K562 (cell line): ENCODE measurements at regions not wholly inside any gene's neighbourhood (a gene's known extent, or its start where the extent isn't known, plus 50 kb on each side); places are given as distances from the start of the nearest gene placed in this dataset.

ENCODE experiments used
- MCM5 ChIP-seq: fragments of 450-650 bp; IDR thresholded peaks from 2 replicates; pipeline ENCODE4 v1.6.1; 2016; ENCODE audit warnings: low read depth
- ZKSCAN3 ChIP-seq: fragments of 250-450 bp; sonication (Bioruptor Pico); IDR thresholded peaks from 2 replicates; pipeline ENCODE4 v1.4.0; 2020
- ZNF696 ChIP-seq: fragments of 250-450 bp; sonication (Bioruptor Pico); conservative IDR thresholded peaks from 2 replicates; pipeline ENCODE4 v1.4.0; 2020; ENCODE audit warnings: mild to moderate bottlenecking, moderate library complexity
- TF ChIP-seq, protein P1 (sequence below), 2 experiments: fragments of 450-650 bp in 1 of 2; sonication (generic) in 1 of 2; formaldehyde crosslinking in 1 of 2; IDR thresholded peaks; 2 replicates each; pipeline versions ENCODE4 v1.7.1 to v1.9.0; 2016 to 2022; ENCODE audit warnings: inconsistent platforms in 1 of 2, mild to moderate bottlenecking in 1 of 2, missing genetic modification reagents in 1 of 2

DNA sequence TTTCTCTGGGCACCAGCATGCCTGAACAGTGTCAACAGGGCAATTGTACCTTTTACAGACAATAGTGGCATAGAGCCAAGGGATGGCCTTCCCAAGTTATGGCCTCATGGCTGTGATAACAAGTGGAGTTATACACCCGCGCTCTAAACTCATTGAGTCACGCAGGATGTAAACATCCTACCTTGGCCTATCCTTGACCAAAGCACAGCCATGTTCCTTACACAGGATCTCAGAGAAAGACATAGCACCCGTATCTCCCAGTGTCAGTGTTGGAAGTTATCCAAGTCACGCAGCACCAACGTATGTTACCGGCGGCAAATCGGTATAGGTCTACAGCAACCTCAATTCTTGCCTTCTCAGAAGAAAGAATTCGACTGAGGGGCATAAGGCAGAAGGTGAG is 1654.9 kb upstream of the LRRTM3 start (continued):
- TF ChIP-seq, protein P1, sequence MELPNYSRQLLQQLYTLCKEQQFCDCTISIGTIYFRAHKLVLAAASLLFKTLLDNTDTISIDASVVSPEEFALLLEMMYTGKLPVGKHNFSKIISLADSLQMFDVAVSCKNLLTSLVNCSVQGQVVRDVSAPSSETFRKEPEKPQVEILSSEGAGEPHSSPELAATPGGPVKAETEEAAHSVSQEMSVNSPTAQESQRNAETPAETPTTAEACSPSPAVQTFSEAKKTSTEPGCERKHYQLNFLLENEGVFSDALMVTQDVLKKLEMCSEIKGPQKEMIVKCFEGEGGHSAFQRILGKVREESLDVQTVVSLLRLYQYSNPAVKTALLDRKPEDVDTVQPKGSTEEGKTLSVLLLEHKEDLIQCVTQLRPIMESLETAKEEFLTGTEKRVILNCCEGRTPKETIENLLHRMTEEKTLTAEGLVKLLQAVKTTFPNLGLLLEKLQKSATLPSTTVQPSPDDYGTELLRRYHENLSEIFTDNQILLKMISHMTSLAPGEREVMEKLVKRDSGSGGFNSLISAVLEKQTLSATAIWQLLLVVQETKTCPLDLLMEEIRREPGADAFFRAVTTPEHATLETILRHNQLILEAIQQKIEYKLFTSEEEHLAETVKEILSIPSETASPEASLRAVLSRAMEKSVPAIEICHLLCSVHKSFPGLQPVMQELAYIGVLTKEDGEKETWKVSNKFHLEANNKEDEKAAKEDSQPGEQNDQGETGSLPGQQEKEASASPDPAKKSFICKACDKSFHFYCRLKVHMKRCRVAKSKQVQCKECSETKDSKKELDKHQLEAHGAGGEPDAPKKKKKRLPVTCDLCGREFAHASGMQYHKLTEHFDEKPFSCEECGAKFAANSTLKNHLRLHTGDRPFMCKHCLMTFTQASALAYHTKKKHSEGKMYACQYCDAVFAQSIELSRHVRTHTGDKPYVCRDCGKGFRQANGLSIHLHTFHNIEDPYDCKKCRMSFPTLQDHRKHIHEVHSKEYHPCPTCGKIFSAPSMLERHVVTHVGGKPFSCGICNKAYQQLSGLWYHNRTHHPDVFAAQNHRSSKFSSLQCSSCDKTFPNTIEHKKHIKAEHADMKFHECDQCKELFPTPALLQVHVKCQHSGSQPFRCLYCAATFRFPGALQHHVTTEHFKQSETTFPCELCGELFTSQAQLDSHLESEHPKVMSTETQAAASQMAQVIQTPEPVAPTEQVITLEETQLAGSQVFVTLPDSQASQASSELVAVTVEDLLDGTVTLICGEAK (IDR thresholded peaks at IDR 0.05), result no peak
- TF ChIP-seq, protein P1 (CRISPR knock-in tag; IDR thresholded peaks at IDR 0.05), result no peak
- TF ChIP-seq ZKSCAN3 (no peak), MCM5 (no peak), ZNF696 (CRISPR knock-in tag) (no peak)
